ENCODE measurements at regions not wholly inside any gene's neighbourhood (a gene's known extent, or its start where the extent isn't known, plus 50 kb on each side); places are given as distances from the start of the nearest gene placed in this dataset.
"Not testable (repeated sequence)": the region's sequence is repeated elsewhere in the genome, so short reads cannot be mapped to it uniquely, and the experiment has no call there.

DNA sequence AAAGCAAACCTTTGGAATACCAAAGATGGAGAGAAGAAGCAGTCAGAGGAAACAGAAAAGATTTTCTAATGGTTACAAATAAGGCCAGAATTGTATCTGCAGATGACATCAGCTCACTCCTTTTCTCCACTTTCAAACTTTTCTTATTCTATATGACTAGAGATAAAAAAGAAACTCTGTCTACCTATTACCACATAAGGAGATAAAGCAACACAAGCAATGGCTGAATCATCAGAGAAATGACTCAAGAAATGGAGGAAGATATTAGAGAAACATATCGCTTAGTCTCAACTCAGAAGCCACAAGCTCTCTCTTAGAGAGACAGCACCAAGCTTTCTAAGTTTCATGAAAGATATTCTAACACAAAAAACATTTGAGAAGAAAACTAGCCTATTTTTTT lies 784.0 kb downstream of the ZPLD1 start:
- H3K4me1 ChIP-seq (ENCODE audit: control insufficient read depth in 1 of 2, insufficient read depth in 2 of 2, low read length in 2 of 2) = no peaks in the 10 kb centered on the region
- no peak overlapping the region for H3K9ac ChIP-seq (ENCODE audit: low read depth in 1 of 2, low read length in 2 of 2)
- no peaks in the 10 kb centered on the region for H3K36me3 ChIP-seq (ENCODE audit: control insufficient read depth in 1 of 2, insufficient read depth in 2 of 2, low read length in 2 of 2)
- H3K4me3 ChIP-seq (ENCODE audit: low read depth in 1 of 2, low read length in 2 of 2) = no peak overlapping the region
- no peak overlapping the region for H3K27ac ChIP-seq (ENCODE audit: low read depth, low read length)
- H3K9me3 ChIP-seq (ENCODE audit: control insufficient read depth in 1 of 2, low read length in 2 of 2) = no peaks in the 10 kb centered on the region
- no peaks in the 10 kb centered on the region for H3K27me3 ChIP-seq (ENCODE audit: control insufficient read depth in 1 of 2, insufficient read depth in 2 of 2, low read length in 2 of 2)

DNA sequence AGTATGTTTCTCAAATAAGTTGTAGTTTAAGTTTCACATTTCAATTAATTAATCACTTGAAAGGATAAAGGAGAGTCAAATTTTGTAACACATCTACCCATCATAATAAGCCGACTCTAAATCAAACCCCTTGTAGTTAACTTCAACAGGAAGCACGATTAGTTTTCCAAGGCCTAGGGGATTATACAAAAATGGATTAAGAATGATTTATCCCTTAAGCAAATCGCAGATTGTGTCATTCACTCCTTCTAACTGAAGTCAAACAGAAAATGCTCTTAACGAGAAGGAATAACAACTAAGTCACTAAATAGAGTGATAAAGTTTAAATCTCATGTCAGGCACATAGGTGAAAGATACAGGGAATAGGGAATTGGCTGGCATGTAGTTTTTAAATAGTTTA lies 792.8 kb downstream of the ZPLD1 start:
- Histone ChIP-seq H3K4me1 (ENCODE audit: control insufficient read depth in 1 of 2, insufficient read depth in 2 of 2, low read length in 2 of 2) (no peaks in the 10 kb centered on the region), H3K27ac (ENCODE audit: low read depth, low read length) (no peak overlapping the region), H3K4me3 (ENCODE audit: low read depth in 1 of 2, low read length in 2 of 2) (no peak overlapping the region), H3K36me3 (ENCODE audit: control insufficient read depth in 1 of 2, insufficient read depth in 2 of 2, low read length in 2 of 2) (no peaks in the 10 kb centered on the region), H3K27me3 (ENCODE audit: control insufficient read depth in 1 of 2, insufficient read depth in 2 of 2, low read length in 2 of 2) (no peaks in the 10 kb centered on the region), H3K9me3 (ENCODE audit: control insufficient read depth in 1 of 2, low read length in 2 of 2) (peaks cover 0 to 5% of the 10 kb centered on the region in 2 donors), H3K9ac (ENCODE audit: low read depth in 1 of 2, low read length in 2 of 2) (no peak overlapping the region)

DNA sequence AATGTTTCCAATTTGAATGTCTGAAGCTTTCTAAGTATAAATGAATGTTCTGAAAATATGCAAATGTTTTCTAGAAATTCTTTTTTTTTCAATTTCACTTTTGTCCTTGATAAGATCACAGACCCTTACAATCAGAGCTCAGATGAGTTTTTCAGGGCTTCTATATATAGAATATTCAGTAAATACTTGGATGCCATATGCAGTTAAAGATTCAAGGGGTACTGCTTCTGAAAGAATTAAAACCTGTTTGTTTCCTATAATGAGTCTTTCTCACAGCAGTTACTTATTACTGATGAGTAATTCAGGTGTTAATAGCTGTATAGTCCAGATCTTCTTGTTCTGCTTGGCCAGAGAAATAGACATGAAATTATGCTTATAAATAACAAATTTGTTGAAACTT lies 812.6 kb downstream of the ZPLD1 start:
- Histone ChIP-seq H3K4me1 (ENCODE audit: control insufficient read depth in 1 of 2, insufficient read depth in 2 of 2, low read length in 2 of 2) (no peaks in the 10 kb centered on the region), H3K36me3 (ENCODE audit: control insufficient read depth in 1 of 2, insufficient read depth in 2 of 2, low read length in 2 of 2) (no peaks in the 10 kb centered on the region), H3K4me3 (ENCODE audit: low read depth in 1 of 2, low read length in 2 of 2) (no peak overlapping the region), H3K27me3 (ENCODE audit: control insufficient read depth in 1 of 2, insufficient read depth in 2 of 2, low read length in 2 of 2) (no peaks in the 10 kb centered on the region), H3K9ac (ENCODE audit: low read depth in 1 of 2, low read length in 2 of 2) (no peak overlapping the region), H3K27ac (ENCODE audit: low read depth, low read length) (no peak overlapping the region), H3K9me3 (ENCODE audit: control insufficient read depth in 1 of 2, low read length in 2 of 2) (peaks cover 0 to 2% of the 10 kb centered on the region in 2 donors)

DNA sequence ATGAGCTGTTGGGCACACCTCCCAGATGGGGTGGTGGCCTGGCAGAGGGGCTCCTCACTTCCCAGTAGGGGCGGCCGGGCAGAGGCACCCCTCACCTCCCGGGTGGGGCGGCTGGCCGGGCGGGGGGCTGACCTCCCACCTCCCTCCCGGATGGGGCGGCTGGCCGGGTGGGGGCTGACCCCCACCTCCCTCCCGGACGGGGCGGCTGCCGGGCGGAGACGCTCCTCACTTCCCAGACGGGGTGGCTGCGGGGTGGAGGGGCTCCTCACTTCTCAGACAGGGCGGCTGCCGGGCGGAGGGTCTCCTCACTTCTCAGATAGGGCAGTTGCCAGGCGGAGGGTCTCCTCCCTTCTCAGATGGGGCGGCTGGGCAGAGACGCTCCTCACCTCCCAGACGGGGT lies 820.0 kb downstream of the ZPLD1 start:
- not testable (repeated sequence) for H3K9me3 ChIP-seq (ENCODE audit: control insufficient read depth in 1 of 2, low read length in 2 of 2); H3K9ac ChIP-seq (ENCODE audit: low read depth in 1 of 2, low read length in 2 of 2); H3K4me3 ChIP-seq (ENCODE audit: low read depth in 1 of 2, low read length in 2 of 2); H3K36me3 ChIP-seq (ENCODE audit: control insufficient read depth in 1 of 2, insufficient read depth in 2 of 2, low read length in 2 of 2); H3K27ac ChIP-seq (ENCODE audit: low read depth, low read length); H3K4me1 ChIP-seq (ENCODE audit: control insufficient read depth in 1 of 2, insufficient read depth in 2 of 2, low read length in 2 of 2); H3K27me3 ChIP-seq (ENCODE audit: control insufficient read depth in 1 of 2, insufficient read depth in 2 of 2, low read length in 2 of 2)

DNA sequence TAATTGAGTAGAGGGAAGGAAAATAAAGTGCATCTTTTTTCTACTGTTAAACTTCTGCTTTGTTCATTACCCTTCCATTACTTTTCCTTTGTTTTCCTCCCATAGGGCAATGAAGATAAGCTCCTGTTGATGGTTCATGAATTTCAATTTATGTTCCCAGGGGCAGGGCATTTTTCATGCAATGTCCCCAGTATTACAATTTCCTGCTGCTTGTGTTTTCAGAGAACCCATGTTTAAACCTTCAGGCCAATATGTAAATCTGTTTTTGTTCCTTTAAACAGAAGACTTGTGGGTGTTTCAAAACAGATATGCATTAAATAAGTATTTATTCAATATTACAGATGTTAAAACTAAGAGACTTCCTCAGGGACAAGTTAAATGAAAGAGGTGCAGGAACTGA lies 834.5 kb downstream of the ZPLD1 start:
- no peaks in the 10 kb centered on the region for H3K27me3 ChIP-seq (ENCODE audit: control insufficient read depth in 1 of 2, insufficient read depth in 2 of 2, low read length in 2 of 2)
- no peaks in the 10 kb centered on the region for H3K36me3 ChIP-seq (ENCODE audit: control insufficient read depth in 1 of 2, insufficient read depth in 2 of 2, low read length in 2 of 2)
- H3K4me3 ChIP-seq (ENCODE audit: low read depth in 1 of 2, low read length in 2 of 2) = no peak overlapping the region
- H3K4me1 ChIP-seq (ENCODE audit: control insufficient read depth in 1 of 2, insufficient read depth in 2 of 2, low read length in 2 of 2) = no peaks in the 10 kb centered on the region
- no peak overlapping the region for H3K27ac ChIP-seq (ENCODE audit: low read depth, low read length)
- H3K9ac ChIP-seq (ENCODE audit: low read depth in 1 of 2, low read length in 2 of 2) = no peak overlapping the region
- H3K9me3 ChIP-seq (ENCODE audit: control insufficient read depth in 1 of 2, low read length in 2 of 2) = peaks cover 5 to 7% of the 10 kb centered on the region in 2 donors

DNA sequence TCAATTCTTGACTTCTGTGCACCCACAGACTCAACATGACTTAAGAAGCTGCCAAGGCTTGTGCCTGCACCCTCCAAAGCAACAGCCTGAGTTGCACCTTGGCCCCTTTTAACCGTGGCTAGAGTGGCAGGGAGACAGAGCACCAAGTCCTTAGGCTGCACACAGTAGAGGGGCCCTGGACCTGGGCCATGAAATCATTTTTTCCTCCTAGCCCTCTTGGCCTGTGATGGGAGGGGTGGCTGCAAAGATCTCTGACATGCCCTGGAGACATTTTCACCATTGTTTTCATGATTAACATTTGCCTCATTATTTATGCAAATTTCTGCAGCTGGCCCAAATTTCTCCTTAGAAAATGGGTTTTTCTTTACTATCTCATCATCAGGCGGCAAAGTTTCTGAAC lies 836.8 kb downstream of the ZPLD1 start:
- Histone ChIP-seq H3K27ac (ENCODE audit: low read depth, low read length) (no peak overlapping the region), H3K36me3 (ENCODE audit: control insufficient read depth in 1 of 2, insufficient read depth in 2 of 2, low read length in 2 of 2) (no peaks in the 10 kb centered on the region), H3K4me1 (ENCODE audit: control insufficient read depth in 1 of 2, insufficient read depth in 2 of 2, low read length in 2 of 2) (no peaks in the 10 kb centered on the region), H3K4me3 (ENCODE audit: low read depth in 1 of 2, low read length in 2 of 2) (no peak overlapping the region), H3K9me3 (ENCODE audit: control insufficient read depth in 1 of 2, low read length in 2 of 2) (peaks cover 5 to 7% of the 10 kb centered on the region in 2 donors), H3K27me3 (ENCODE audit: control insufficient read depth in 1 of 2, insufficient read depth in 2 of 2, low read length in 2 of 2) (no peaks in the 10 kb centered on the region), H3K9ac (ENCODE audit: low read depth in 1 of 2, low read length in 2 of 2) (no peak overlapping the region)

DNA sequence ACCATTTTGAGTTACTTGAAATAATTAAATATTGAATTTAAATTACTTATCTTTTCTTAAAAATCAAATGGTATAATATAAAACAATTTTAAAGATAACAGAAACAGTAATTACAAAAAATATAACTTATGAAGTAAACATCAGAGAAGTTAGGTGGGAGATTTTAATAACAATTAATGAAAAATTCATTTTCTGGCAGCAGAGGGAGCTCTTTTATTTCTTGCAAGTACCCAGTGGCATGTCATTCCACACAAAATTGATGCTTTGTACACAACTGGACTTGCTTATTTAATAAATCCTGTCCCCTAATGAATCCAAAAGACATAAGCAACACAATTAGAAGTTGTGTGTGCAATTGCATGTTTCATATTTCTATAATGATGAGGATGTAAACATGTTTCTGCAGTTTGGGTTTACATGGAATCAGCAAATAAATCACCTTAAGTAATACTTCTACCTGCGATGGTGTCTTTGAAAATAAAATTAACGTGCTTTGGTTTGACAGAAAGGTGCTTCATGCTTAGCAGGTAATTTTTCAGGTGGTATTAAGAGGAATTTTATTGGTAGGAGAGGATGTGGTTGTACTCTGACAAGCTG lies 861.3 kb downstream of the ZPLD1 start:
- Histone ChIP-seq H3K9me3 (ENCODE audit: control insufficient read depth in 1 of 2, low read length in 2 of 2) (no peaks in the 10 kb centered on the region), H3K27me3 (ENCODE audit: control insufficient read depth in 1 of 2, insufficient read depth in 2 of 2, low read length in 2 of 2) (no peaks in the 10 kb centered on the region), H3K4me3 (ENCODE audit: low read depth in 1 of 2, low read length in 2 of 2) (no peak overlapping the region), H3K27ac (ENCODE audit: low read depth, low read length) (no peak overlapping the region), H3K36me3 (ENCODE audit: control insufficient read depth in 1 of 2, insufficient read depth in 2 of 2, low read length in 2 of 2) (no peaks in the 10 kb centered on the region), H3K4me1 (ENCODE audit: control insufficient read depth in 1 of 2, insufficient read depth in 2 of 2, low read length in 2 of 2) (no peaks in the 10 kb centered on the region), H3K9ac (ENCODE audit: low read depth in 1 of 2, low read length in 2 of 2) (no peak overlapping the region)

DNA sequence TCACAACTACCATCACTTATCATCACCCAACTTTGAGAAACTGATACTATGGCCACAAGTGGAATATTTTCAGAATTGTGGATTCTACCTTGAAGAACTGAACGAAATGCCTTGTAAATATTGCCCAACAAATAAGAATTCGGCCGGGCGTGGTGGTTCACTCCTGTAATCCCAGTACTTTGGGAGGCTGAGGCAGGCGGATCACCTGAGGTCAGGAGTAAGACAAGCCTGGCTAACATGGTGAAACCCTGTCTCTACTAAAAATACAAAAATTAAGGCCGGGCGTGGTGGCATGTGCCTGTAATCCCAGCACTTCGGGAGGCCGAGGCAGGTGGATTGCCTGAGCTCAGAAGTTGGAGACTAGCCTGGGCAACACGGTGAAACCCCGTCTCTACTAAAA lies 862.7 kb downstream of the ZPLD1 start:
- not testable (repeated sequence) for H3K9ac ChIP-seq (ENCODE audit: low read depth in 1 of 2, low read length in 2 of 2); H3K9me3 ChIP-seq (ENCODE audit: control insufficient read depth in 1 of 2, low read length in 2 of 2); H3K4me3 ChIP-seq (ENCODE audit: low read depth in 1 of 2, low read length in 2 of 2); H3K27me3 ChIP-seq (ENCODE audit: control insufficient read depth in 1 of 2, insufficient read depth in 2 of 2, low read length in 2 of 2); H3K36me3 ChIP-seq (ENCODE audit: control insufficient read depth in 1 of 2, insufficient read depth in 2 of 2, low read length in 2 of 2); H3K4me1 ChIP-seq (ENCODE audit: control insufficient read depth in 1 of 2, insufficient read depth in 2 of 2, low read length in 2 of 2); H3K27ac ChIP-seq (ENCODE audit: low read depth, low read length)

DNA sequence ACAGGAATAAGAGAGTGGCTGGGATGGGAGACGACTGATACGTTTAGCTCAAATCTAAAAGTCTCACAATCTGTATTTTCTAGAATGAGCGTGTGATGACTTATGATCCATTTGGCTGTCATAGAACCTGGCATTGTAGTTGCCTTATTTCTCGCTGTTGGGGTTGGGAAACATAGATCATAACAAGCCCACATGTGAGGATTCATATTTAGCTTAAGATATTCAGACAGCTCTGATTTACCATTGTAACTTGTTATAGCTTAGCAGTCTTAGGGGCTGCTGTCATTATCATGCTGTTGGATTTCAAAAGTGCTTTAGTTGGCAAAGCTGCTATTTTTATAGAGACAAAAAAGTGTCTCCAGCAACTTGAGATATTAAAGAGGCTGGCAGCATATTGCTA lies 871.3 kb downstream of the ZPLD1 start:
- Histone ChIP-seq H3K4me3 (ENCODE audit: low read depth in 1 of 2, low read length in 2 of 2) (no peak overlapping the region), H3K27ac (ENCODE audit: low read depth, low read length) (no peak overlapping the region), H3K9me3 (ENCODE audit: control insufficient read depth in 1 of 2, low read length in 2 of 2) (no peaks in the 10 kb centered on the region), H3K27me3 (ENCODE audit: control insufficient read depth in 1 of 2, insufficient read depth in 2 of 2, low read length in 2 of 2) (no peaks in the 10 kb centered on the region), H3K36me3 (ENCODE audit: control insufficient read depth in 1 of 2, insufficient read depth in 2 of 2, low read length in 2 of 2) (no peaks in the 10 kb centered on the region), H3K9ac (ENCODE audit: low read depth in 1 of 2, low read length in 2 of 2) (no peak overlapping the region), H3K4me1 (ENCODE audit: control insufficient read depth in 1 of 2, insufficient read depth in 2 of 2, low read length in 2 of 2) (no peaks in the 10 kb centered on the region)

DNA sequence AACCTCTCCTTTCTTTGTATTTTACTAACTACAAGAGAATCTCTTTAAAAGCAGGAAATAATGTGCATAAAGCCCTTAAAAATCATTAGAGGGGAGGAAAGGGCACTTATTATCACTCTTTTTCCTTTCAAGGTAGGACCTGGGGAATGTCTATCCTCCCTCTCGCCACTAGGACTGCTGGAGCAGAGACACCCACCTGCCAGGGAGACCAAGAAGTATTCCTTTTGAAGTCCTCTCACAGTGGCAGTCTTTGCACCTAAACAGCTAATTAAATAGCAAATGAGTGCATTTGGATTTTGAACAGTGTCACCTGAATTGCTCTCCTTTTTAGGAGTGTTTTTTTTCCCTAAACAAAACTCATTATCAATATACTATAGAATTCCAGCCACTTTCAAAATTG lies 874.1 kb downstream of the ZPLD1 start:
- H3K27me3 ChIP-seq (ENCODE audit: control insufficient read depth in 1 of 2, insufficient read depth in 2 of 2, low read length in 2 of 2) = no peaks in the 10 kb centered on the region
- H3K4me3 ChIP-seq (ENCODE audit: low read depth in 1 of 2, low read length in 2 of 2) = no peak overlapping the region
- no peak overlapping the region for H3K9ac ChIP-seq (ENCODE audit: low read depth in 1 of 2, low read length in 2 of 2)
- H3K9me3 ChIP-seq (ENCODE audit: control insufficient read depth in 1 of 2, low read length in 2 of 2) = no peaks in the 10 kb centered on the region
- no peaks in the 10 kb centered on the region for H3K4me1 ChIP-seq (ENCODE audit: control insufficient read depth in 1 of 2, insufficient read depth in 2 of 2, low read length in 2 of 2)
- H3K36me3 ChIP-seq (ENCODE audit: control insufficient read depth in 1 of 2, insufficient read depth in 2 of 2, low read length in 2 of 2) = no peaks in the 10 kb centered on the region
- no peak overlapping the region for H3K27ac ChIP-seq (ENCODE audit: low read depth, low read length)

DNA sequence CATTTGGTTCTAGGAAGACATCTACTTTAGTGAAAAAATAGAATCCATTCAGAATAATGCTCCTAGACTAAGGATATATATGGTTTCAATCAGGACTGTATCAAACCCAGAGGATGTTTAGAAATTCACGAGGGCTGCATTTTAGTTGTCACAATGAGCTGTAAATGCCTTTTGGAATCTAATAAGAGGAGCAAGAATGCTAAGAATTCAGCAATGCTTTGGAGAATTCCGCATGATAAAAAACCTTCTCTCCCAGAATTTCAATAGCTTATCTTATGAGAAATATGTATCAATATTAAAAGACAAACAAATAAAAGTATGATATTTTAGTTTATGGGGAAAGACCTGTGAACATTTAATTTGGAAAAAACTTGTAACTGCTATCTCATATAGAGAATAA lies 885.1 kb downstream of the ZPLD1 start:
- no peaks in the 10 kb centered on the region for H3K4me1 ChIP-seq (ENCODE audit: control insufficient read depth in 1 of 2, insufficient read depth in 2 of 2, low read length in 2 of 2)
- H3K9me3 ChIP-seq (ENCODE audit: control insufficient read depth in 1 of 2, low read length in 2 of 2) = no peaks in the 10 kb centered on the region
- no peak overlapping the region for H3K9ac ChIP-seq (ENCODE audit: low read depth in 1 of 2, low read length in 2 of 2)
- no peaks in the 10 kb centered on the region for H3K27me3 ChIP-seq (ENCODE audit: control insufficient read depth in 1 of 2, insufficient read depth in 2 of 2, low read length in 2 of 2)
- no peaks in the 10 kb centered on the region for H3K36me3 ChIP-seq (ENCODE audit: control insufficient read depth in 1 of 2, insufficient read depth in 2 of 2, low read length in 2 of 2)
- H3K4me3 ChIP-seq (ENCODE audit: low read depth in 1 of 2, low read length in 2 of 2) = no peak overlapping the region
- no peak overlapping the region for H3K27ac ChIP-seq (ENCODE audit: low read depth, low read length)
